CD4-positive, alpha-beta T cell (primary cell): ENCODE measurements at regions not wholly inside any gene's neighbourhood (a gene's known extent, or its start where the extent isn't known, plus 50 kb on each side); places are given as distances from the start of the nearest gene placed in this dataset.

Experiments used
- ATAC-seq: fragments of 200-7000 bp; cut with Tn5 transposase; one replicate; pipeline ENCODE4 v1.10.0; 2022; ENCODE audit warnings: mild to moderate bottlenecking; ENCODE audit not compliant: poor library complexity
- CTCF ChIA-PET: fragments of 350-600 bp; sonication (Branson Sonifier 250); formaldehyde crosslinking; loops from one replicate; lab custom pipeline; 2021; ENCODE audit warnings: antibody characterized with exemption, inconsistent platforms; lab: Charles Lee
- POLR2A ChIA-PET: fragments of 350-600 bp; sonication (Branson Sonifier 250); formaldehyde crosslinking; loops from one replicate; lab custom pipeline; 2021; ENCODE audit warnings: antibody characterized with exemption, inconsistent platforms; lab: Charles Lee
- DNase-seq, 14 experiments: peaks; one replicate each; pipeline ENCODE4 v3.0.0-alpha.2; 2013 to 2020; ENCODE audit warnings: mixed read lengths in 2 of 14
- H3K27ac ChIP-seq, 2 donors: one replicate each; pipeline versions ENCODE4 v1.5.1 to v1.7.0; 2013; ENCODE audit warnings: low read length in 2 of 2, low read depth in 1 of 2, mild to moderate bottlenecking in 1 of 2
- H3K27me3 ChIP-seq, 2 experiments: 1 replicate in 1 of 2; 2 replicates in 1 of 2; pipeline versions ENCODE4 v1.6.1 to v1.7.0; 2013; ENCODE audit warnings: low read length in 2 of 2, control low read depth in 1 of 2, mild to moderate bottlenecking in 1 of 2, moderate library complexity in 1 of 2; ENCODE audit not compliant: insufficient read depth in 2 of 2, control insufficient read depth in 1 of 2
- H3K36me3 ChIP-seq: one replicate; pipeline ENCODE4 v1.6.1; 2013; ENCODE audit warnings: low read length, control low read depth; ENCODE audit not compliant: insufficient read depth
- H3K4me1 ChIP-seq: one replicate; pipeline ENCODE4 v1.6.1; 2013; ENCODE audit warnings: low read length, control low read depth; ENCODE audit not compliant: insufficient read depth
- H3K4me3 ChIP-seq: one replicate; pipeline ENCODE4 v1.5.1; 2013; ENCODE audit warnings: mild to moderate bottlenecking, low read length, moderate library complexity
- H3K9me3 ChIP-seq, 2 experiments: 1 replicate in 1 of 2; 2 replicates in 1 of 2; pipeline versions ENCODE4 v1.6.1 to v1.7.0; 2013; ENCODE audit warnings: low read length in 2 of 2, mild to moderate bottlenecking in 2 of 2, control low read depth in 1 of 2, moderate library complexity in 1 of 2; ENCODE audit not compliant: control insufficient read depth in 1 of 2, insufficient read depth in 1 of 2
- H3K27ac Mint-ChIP-seq: one replicate; pipeline ENCODE4 v1.8.0; 2020; ENCODE audit warnings: mixed read lengths
- H3K27me3 Mint-ChIP-seq: one replicate; pipeline ENCODE4 v1.8.0; 2021; ENCODE audit warnings: mixed read lengths
- H3K36me3 Mint-ChIP-seq: one replicate; pipeline ENCODE4 v1.8.0; 2021; ENCODE audit warnings: low read depth, mixed read lengths
- H3K4me1 Mint-ChIP-seq: one replicate; pipeline ENCODE4 v1.8.0; 2021; ENCODE audit warnings: low read depth, mixed read lengths
- H3K4me3 Mint-ChIP-seq: one replicate; pipeline ENCODE4 v1.8.0; 2020; ENCODE audit warnings: mild to moderate bottlenecking, mixed read lengths
- H3K9me3 Mint-ChIP-seq: one replicate; pipeline ENCODE4 v1.8.0; 2020; ENCODE audit warnings: mixed read lengths
- intact Hi-C, 2 experiments: fragments of 100-400 bp; cut with DNase I in 1 of 2; cut with micrococcal nuclease in 1 of 2; formaldehyde crosslinking; loops; one replicate each; pipeline versions ENCODE4 v1.15.1 to v1.9.0; 2023 to 2025; cut with DNase I, micrococcal nuclease
- TF ChIP-seq, protein P1 (sequence below): fragments of 200-600 bp; IDR thresholded peaks from one replicate; pipeline ENCODE4 v1.8.0; 2022; ENCODE audit warnings: antibody characterized with exemption, mild to moderate bottlenecking

DNA sequence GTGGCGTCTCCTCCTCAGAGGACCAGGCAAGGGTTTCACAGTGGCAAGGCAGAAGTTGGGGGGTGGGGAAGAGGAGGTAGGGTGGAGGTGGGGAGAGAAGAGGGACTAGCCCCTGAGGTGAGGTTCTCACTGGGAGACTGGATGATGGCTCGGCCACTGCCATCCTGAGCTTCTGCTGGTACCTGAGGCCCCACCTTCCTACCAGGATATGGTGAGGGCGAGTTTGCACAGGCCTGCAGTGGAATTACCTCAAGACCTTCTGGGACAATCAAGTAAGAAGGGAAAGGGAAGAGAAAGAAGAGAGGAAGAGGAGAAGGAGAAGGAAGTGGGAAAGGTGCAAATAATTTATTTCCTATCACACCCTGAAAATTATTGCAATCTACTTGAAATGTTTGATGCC is 111.8 kb upstream of the GDF10 start:
- CTCF ChIA-PET, result no interaction called here
- ATAC-seq, result no peak
- no peak for DNase-seq
- Mint-ChIP-seq H3K27ac (no peak overlapping the region), H3K27me3 (no peaks in the 10 kb centered on the region), H3K4me1 (peaks cover 18% of the 10 kb centered on the region), H3K36me3 (no peaks in the 10 kb centered on the region), H3K9me3 (no peaks in the 10 kb centered on the region), H3K4me3 (no peak overlapping the region)
- intact Hi-C loops, result no loop called here
- Histone ChIP-seq H3K9me3 (no peaks in the 10 kb centered on the region), H3K4me3 (no peak overlapping the region), H3K27me3 (no peaks in the 10 kb centered on the region), H3K27ac (no peak overlapping the region), H3K4me1 (peaks cover 6% of the 10 kb centered on the region), H3K36me3 (no peaks in the 10 kb centered on the region)
- TF ChIP-seq, protein P1, sequence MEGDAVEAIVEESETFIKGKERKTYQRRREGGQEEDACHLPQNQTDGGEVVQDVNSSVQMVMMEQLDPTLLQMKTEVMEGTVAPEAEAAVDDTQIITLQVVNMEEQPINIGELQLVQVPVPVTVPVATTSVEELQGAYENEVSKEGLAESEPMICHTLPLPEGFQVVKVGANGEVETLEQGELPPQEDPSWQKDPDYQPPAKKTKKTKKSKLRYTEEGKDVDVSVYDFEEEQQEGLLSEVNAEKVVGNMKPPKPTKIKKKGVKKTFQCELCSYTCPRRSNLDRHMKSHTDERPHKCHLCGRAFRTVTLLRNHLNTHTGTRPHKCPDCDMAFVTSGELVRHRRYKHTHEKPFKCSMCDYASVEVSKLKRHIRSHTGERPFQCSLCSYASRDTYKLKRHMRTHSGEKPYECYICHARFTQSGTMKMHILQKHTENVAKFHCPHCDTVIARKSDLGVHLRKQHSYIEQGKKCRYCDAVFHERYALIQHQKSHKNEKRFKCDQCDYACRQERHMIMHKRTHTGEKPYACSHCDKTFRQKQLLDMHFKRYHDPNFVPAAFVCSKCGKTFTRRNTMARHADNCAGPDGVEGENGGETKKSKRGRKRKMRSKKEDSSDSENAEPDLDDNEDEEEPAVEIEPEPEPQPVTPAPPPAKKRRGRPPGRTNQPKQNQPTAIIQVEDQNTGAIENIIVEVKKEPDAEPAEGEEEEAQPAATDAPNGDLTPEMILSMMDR, result no peak
- POLR2A ChIA-PET, result no interaction called here

DNA sequence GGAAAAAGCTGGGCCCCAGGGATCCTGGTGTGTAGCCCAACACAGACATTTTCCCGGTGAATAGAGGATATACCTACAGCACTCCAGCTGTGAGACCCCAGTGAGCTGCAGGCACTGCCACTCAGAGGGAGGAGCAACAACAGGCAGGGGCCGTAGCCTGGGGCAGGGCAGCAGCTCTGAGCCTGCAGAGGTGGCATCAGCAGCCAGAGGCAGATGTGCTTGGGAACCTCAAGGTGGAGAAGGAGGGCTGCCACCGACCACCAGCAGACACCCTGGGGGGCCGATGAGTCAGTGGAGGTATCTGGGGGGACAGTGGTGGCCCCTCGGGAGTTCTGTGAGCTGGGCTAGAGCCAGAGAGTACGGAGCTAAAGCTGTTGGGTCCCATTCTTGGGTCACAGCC is 110.2 kb upstream of the GDF10 start:
- no peaks in the 10 kb centered on the region for H3K4me1 ChIP-seq
- Mint-ChIP-seq H3K9me3 (no peaks in the 10 kb centered on the region), H3K4me3 (no peak overlapping the region), H3K4me1 (peaks cover 13% of the 10 kb centered on the region), H3K36me3 (no peaks in the 10 kb centered on the region), H3K27ac (no peak overlapping the region), H3K27me3 (no peaks in the 10 kb centered on the region)
- peaks cover 0 to 4% of the 10 kb centered on the region in 2 experiments for H3K9me3 ChIP-seq
- ATAC-seq (no peak), DNase-seq (no peak)
- ChIA-PET CTCF (interaction anchor here (0.9 kb wide), 1 partner anchor 122 kb away, joined by 3 read pairs; no protein-coding TSS in a partner anchor), POLR2A (no interaction called here)
- intact Hi-C loops, result no loop called here
- TF ChIP-seq, protein P1, result no peak
- no peak overlapping the region for H3K27ac ChIP-seq
- no peaks in the 10 kb centered on the region for H3K36me3 ChIP-seq
- no peaks in the 10 kb centered on the region for H3K27me3 ChIP-seq
- H3K4me3 ChIP-seq, result no peak overlapping the region

DNA sequence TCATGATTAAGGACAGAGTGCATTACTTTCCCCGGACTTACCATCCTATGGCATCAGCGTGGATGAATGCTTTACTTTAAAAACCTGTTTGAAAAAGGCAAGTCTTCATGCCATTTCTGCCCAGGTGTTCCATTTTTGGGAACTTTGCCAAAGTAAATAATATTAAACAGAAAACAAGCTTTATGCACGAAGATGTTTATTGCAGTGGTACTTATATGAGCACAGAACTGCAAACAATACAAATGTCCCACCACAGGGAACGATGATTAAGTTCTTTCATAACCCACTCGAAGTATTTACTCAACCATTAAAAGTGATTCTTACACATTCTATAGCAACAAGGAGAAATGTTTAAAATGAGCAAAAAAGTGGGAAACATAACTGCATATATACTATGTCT is 109.7 kb upstream of the GDF10 start:
- Histone ChIP-seq H3K4me3 (no peak overlapping the region), H3K9me3 (peaks cover 0 to 4% of the 10 kb centered on the region in 2 experiments), H3K27me3 (no peaks in the 10 kb centered on the region), H3K4me1 (peaks cover 3% of the 10 kb centered on the region), H3K36me3 (no peaks in the 10 kb centered on the region), H3K27ac (no peak overlapping the region)
- DNase-seq (no peak), ATAC-seq (no peak)
- H3K9me3 Mint-ChIP-seq, result no peaks in the 10 kb centered on the region
- H3K4me3 Mint-ChIP-seq, result no peak overlapping the region
- peaks cover 18% of the 10 kb centered on the region for H3K4me1 Mint-ChIP-seq
- no peaks in the 10 kb centered on the region for H3K27me3 Mint-ChIP-seq
- H3K27ac Mint-ChIP-seq, result no peak overlapping the region
- CTCF ChIA-PET, result interaction anchor here (0.9 kb wide), 1 partner anchor 122 kb away, joined by 3 read pairs; no protein-coding TSS in a partner anchor
- POLR2A ChIA-PET, result interaction anchor here (1.4 kb wide), 1 partner anchor 24 kb away, joined by 3 read pairs; no protein-coding TSS in a partner anchor
- intact Hi-C loops, result no loop called here
- TF ChIP-seq, protein P1, result no peak
- H3K36me3 Mint-ChIP-seq, result no peaks in the 10 kb centered on the region
